H9 (cell line): ENCODE measurements at regions not wholly inside any gene's neighbourhood (a gene's known extent, or its start where the extent isn't known, plus 50 kb on each side); places are given as distances from the start of the nearest gene placed in this dataset.

Source experiments
- DNase-seq: peaks from one replicate; pipeline ENCODE4 v3.0.0-alpha.2; 2017
- H2AFZ ChIP-seq: one replicate; pipeline ENCODE4 v1.6.1; 2013; ENCODE audit warnings: mild to moderate bottlenecking, low read length, control low read depth, moderate library complexity
- H2AK5ac ChIP-seq: 2 replicates; pipeline ENCODE4 v1.6.1; 2013; ENCODE audit warnings: low read length, control low read depth, mixed read lengths; ENCODE audit not compliant: insufficient read length
- H2BK120ac ChIP-seq: one replicate; pipeline ENCODE4 v1.6.1; 2013; ENCODE audit warnings: low read depth, mild to moderate bottlenecking, low read length, control low read depth, inconsistent platforms; ENCODE audit not compliant: poor library complexity, severe bottlenecking
- H2BK12ac ChIP-seq: 2 replicates; pipeline ENCODE4 v1.6.1; 2013; ENCODE audit warnings: low read length, control low read depth, mixed read lengths, low read depth; ENCODE audit not compliant: insufficient read length
- H2BK15ac ChIP-seq: 2 replicates; pipeline ENCODE4 v1.6.1; 2013; ENCODE audit warnings: low read depth, low read length, control low read depth
- H2BK20ac ChIP-seq: one replicate; pipeline ENCODE4 v1.6.1; 2013; ENCODE audit warnings: low read depth, mild to moderate bottlenecking, low read length, control low read depth, inconsistent platforms; ENCODE audit not compliant: poor library complexity, severe bottlenecking
- H2BK5ac ChIP-seq: 2 replicates; pipeline ENCODE4 v1.6.1; 2013; ENCODE audit warnings: low read length, control low read depth, mixed read lengths; ENCODE audit not compliant: insufficient read length
- H3K14ac ChIP-seq: 2 replicates; pipeline ENCODE4 v1.6.1; 2013; ENCODE audit warnings: low read length, control low read depth; ENCODE audit not compliant: insufficient read depth
- H3K18ac ChIP-seq: 2 replicates; pipeline ENCODE4 v1.6.1; 2013; ENCODE audit warnings: low read depth, mild to moderate bottlenecking, mixed read lengths, low read length, control low read depth; ENCODE audit not compliant: insufficient read length
- H3K23ac ChIP-seq: 2 replicates; pipeline ENCODE4 v1.6.1; 2013; ENCODE audit warnings: low read length, control low read depth, mixed read lengths, low read depth; ENCODE audit not compliant: insufficient read length
- H3K23me2 ChIP-seq: 2 replicates; pipeline ENCODE4 v1.6.1; 2013; ENCODE audit warnings: low read depth, mild to moderate bottlenecking, mixed read lengths, low read length, control low read depth; ENCODE audit not compliant: insufficient read length, poor library complexity, severe bottlenecking
- H3K27ac ChIP-seq: 2 replicates; pipeline ENCODE4 v1.5.1; 2013; ENCODE audit warnings: low read length, control low read depth, mixed read lengths, low read depth; ENCODE audit not compliant: insufficient read length
- H3K27me3 ChIP-seq: 2 replicates; pipeline ENCODE4 v1.6.1; 2013; ENCODE audit warnings: low read length, control low read depth, inconsistent platforms; ENCODE audit not compliant: insufficient read depth
- H3K4ac ChIP-seq: 2 replicates; pipeline ENCODE4 v1.6.1; 2013; ENCODE audit warnings: low read depth, mild to moderate bottlenecking, control low read depth, inconsistent platforms, low read length, moderate library complexity
- H3K4me1 ChIP-seq: 2 replicates; pipeline ENCODE4 v1.6.1; 2013; ENCODE audit warnings: low read length, control low read depth, inconsistent platforms; ENCODE audit not compliant: insufficient read depth
- H3K4me2 ChIP-seq: 2 replicates; pipeline ENCODE4 v1.6.1; 2013; ENCODE audit warnings: low read length, control low read depth, mixed read lengths; ENCODE audit not compliant: insufficient read length, insufficient read depth
- H3K56ac ChIP-seq: 2 replicates; pipeline ENCODE4 v1.6.1; 2013; ENCODE audit warnings: low read depth, mild to moderate bottlenecking, mixed read lengths, low read length, control low read depth; ENCODE audit not compliant: insufficient read length
- H3K79me1 ChIP-seq: 2 replicates; pipeline ENCODE4 v1.6.1; 2013; ENCODE audit warnings: low read depth, mild to moderate bottlenecking, moderate library complexity, low read length, control low read depth, inconsistent platforms; ENCODE audit not compliant: insufficient read depth, poor library complexity, severe bottlenecking
- H3K79me2 ChIP-seq: 2 replicates; pipeline ENCODE4 v1.6.1; 2013; ENCODE audit warnings: low read length, control low read depth, inconsistent platforms; ENCODE audit not compliant: insufficient read depth
- H3K9ac ChIP-seq: 2 replicates; pipeline ENCODE4 v1.6.1; 2013; ENCODE audit warnings: low read length, control low read depth, mixed read lengths; ENCODE audit not compliant: insufficient read length; ENCODE audit errors: extremely low read depth
- H3K9me3 ChIP-seq: one replicate; pipeline ENCODE4 v1.6.1; 2013; ENCODE audit warnings: low read depth, low read length, inconsistent platforms; ENCODE audit not compliant: control insufficient read depth
- H3T11ph ChIP-seq: one replicate; pipeline ENCODE4 v1.6.1; 2013; ENCODE audit warnings: mild to moderate bottlenecking, low read length, control low read depth, inconsistent platforms
- H4K20me1 ChIP-seq: one replicate; pipeline ENCODE4 v1.6.1; 2013; ENCODE audit not compliant: control insufficient read depth, insufficient read length, insufficient read depth
- H4K5ac ChIP-seq: 2 replicates; pipeline ENCODE4 v1.6.1; 2013; ENCODE audit warnings: low read depth, mild to moderate bottlenecking, mixed read lengths, low read length, control low read depth; ENCODE audit not compliant: insufficient read length
- H4K8ac ChIP-seq: replicated peaks from 2 replicates; pipeline ENCODE4 v1.6.1; 2013; ENCODE audit warnings: low read length, control low read depth, mixed read lengths, low read depth; ENCODE audit not compliant: insufficient read length
- H4K91ac ChIP-seq: 2 replicates; pipeline ENCODE4 v1.6.1; 2013; ENCODE audit warnings: low read depth, mild to moderate bottlenecking, moderate library complexity, mixed read lengths, low read length, control low read depth; ENCODE audit not compliant: insufficient read length
- H3K27ac Mint-ChIP-seq, 3 experiments: 2 replicates in 2 of 3; 3 replicates in 1 of 3; pipeline ENCODE4 v1.8.0; 2020 to 2021; ENCODE audit warnings: mixed read lengths in 3 of 3, mild to moderate bottlenecking in 1 of 3, moderate library complexity in 1 of 3
- H3K27me3 Mint-ChIP-seq: 2 replicates; pipeline ENCODE4 v1.8.0; 2021; ENCODE audit warnings: low read depth, mild to moderate bottlenecking, moderate library complexity, mixed read lengths
- H3K36me3 Mint-ChIP-seq, 3 experiments: 2 replicates in 2 of 3; 3 replicates in 1 of 3; pipeline ENCODE4 v1.8.0; 2020 to 2021; ENCODE audit warnings: low read depth in 3 of 3, mixed read lengths in 3 of 3; ENCODE audit not compliant: insufficient read depth in 1 of 3
- H3K4me1 Mint-ChIP-seq, 2 experiments: 2 replicates each; pipeline ENCODE4 v1.8.0; 2020; ENCODE audit warnings: mixed read lengths in 2 of 2
- H3K4me3 Mint-ChIP-seq, 2 experiments: 2 replicates in 1 of 2; 3 replicates in 1 of 2; pipeline ENCODE4 v1.8.0; 2020 to 2021; ENCODE audit warnings: mild to moderate bottlenecking in 2 of 2, mixed read lengths in 2 of 2, moderate library complexity in 1 of 2
- H3K9me3 Mint-ChIP-seq, 2 experiments: 2 replicates in 1 of 2; 3 replicates in 1 of 2; pipeline ENCODE4 v1.8.0; 2020; ENCODE audit warnings: mild to moderate bottlenecking in 2 of 2, mixed read lengths in 2 of 2, moderate library complexity in 1 of 2
- CTCF ChIP-seq: fragments of 200-600 bp; sonication (generic); conservative IDR thresholded peaks from 3 replicates; pipeline ENCODE4 v1.8.0; 2021; ENCODE audit warnings: antibody characterized with exemption, mild to moderate bottlenecking
- WGBS: extraction: QIAGEN DNeasy Blood & Tissue Kit; methylation state at CpG from one replicate; pipeline ENCODE4 v1.1.7; 2013; ENCODE audit warnings: missing lambda C conversion rate, low lambda C conversion rate, mixed read lengths; ENCODE audit not compliant: insufficient read length; ENCODE audit errors: extremely low coverage; 5-methylcytosine and 5-hydroxymethylcytosine counted together

- H3K27me3 ChIP-seq: no peaks in the 10 kb centered on the region
- no peak overlapping the region for H3K27ac Mint-ChIP-seq
- H3K27ac ChIP-seq: no peak overlapping the region
- H3K36me3 Mint-ChIP-seq: peaks cover 0 to 5% (median 0%) of the 10 kb centered on the region in 3 experiments; a peak in 2 of 7 replicates
- H3K4me2 ChIP-seq: no peak overlapping the region
- H2AK5ac ChIP-seq: no peak overlapping the region
- H4K8ac ChIP-seq: no peak overlapping the region
- no peak overlapping the region for H3K23ac ChIP-seq
- H3K4me3 Mint-ChIP-seq: no peak overlapping the region
- peaks cover 9 to 13% of the 10 kb centered on the region in 2 experiments for H3K4me1 Mint-ChIP-seq
- H3K9ac ChIP-seq: no peak overlapping the region
- H3K56ac ChIP-seq: no peak overlapping the region
- no peaks in the 10 kb centered on the region for H3K79me2 ChIP-seq
- H3K23me2 ChIP-seq: no peaks in the 10 kb centered on the region
- H3K9me3 Mint-ChIP-seq: peaks cover 0 to 5% of the 10 kb centered on the region in 2 experiments; a peak in 1 of 5 replicates
- no peak overlapping the region for H3K14ac ChIP-seq
- DNase-seq: no peak
- H2BK12ac ChIP-seq: no peak overlapping the region
- no peaks in the 10 kb centered on the region for H4K20me1 ChIP-seq
- no peak overlapping the region for H2BK120ac ChIP-seq
- H3K9me3 ChIP-seq: no peaks in the 10 kb centered on the region
- no peak overlapping the region for H2BK15ac ChIP-seq
- TF ChIP-seq CTCF: no peak
- no peaks in the 10 kb centered on the region for H3K79me1 ChIP-seq
- no peak overlapping the region for H3K18ac ChIP-seq
- H3K4ac ChIP-seq: no peak overlapping the region
- H4K91ac ChIP-seq: no peak overlapping the region
- no peak overlapping the region for H2AFZ ChIP-seq
- H2BK20ac ChIP-seq: no peak overlapping the region
- H3K4me1 ChIP-seq: no peaks in the 10 kb centered on the region; the same call in 1 of the 2 replicates
- WGBS: no CpG with 5 or more reads among the region's 1 CpG
- no peak overlapping the region for H4K5ac ChIP-seq
- no peak overlapping the region for H3T11ph ChIP-seq
- H3K27me3 Mint-ChIP-seq: no peaks in the 10 kb centered on the region
- no peak overlapping the region for H2BK5ac ChIP-seq
Observed at GRCh38 chr10:62958980-62959379, 142.8 kb upstream of the EGR2 start.
